ENCODE measurements at regions not wholly inside any gene's neighbourhood (a gene's known extent, or its start where the extent isn't known, plus 50 kb on each side); places are given as distances from the start of the nearest gene placed in this dataset.

DNA sequence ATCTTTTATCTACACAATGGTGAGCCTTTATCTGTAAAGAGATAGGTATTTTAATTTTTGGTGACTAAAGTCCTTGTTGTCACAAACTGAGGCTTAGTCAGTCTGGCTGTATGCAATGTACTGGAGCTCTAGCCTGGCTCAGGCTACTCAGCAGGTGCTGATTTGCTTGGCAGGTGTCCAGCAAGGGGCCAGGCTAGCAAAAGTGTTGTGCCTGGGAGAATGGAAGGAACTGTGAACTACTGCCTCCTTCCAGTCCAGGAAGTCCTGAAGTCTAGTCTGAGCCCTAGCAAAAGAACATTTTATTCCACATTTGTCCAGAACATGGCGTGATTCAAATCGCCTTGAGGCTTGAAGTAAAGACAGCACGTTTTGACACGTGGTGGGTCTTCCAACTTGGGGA is 260.5 kb downstream of the CCDC85A start:
- DNase-seq: peak; percentile 65
- WGBS (ENCODE audit: insufficient coverage): 69% methylated on average over 4 of the region's 4 CpGs
- H3K4me3 ChIP-seq (ENCODE audit: low read length): no peak overlapping the region
- no peaks in the 10 kb centered on the region for H3K27me3 ChIP-seq (ENCODE audit: control insufficient read depth, insufficient read depth, low read length)
- peak overlapping the region; percentile 18 for H3K27ac ChIP-seq (ENCODE audit: low read length)
- peaks cover 7% of the 10 kb centered on the region for H3K4me1 ChIP-seq (ENCODE audit: control insufficient read depth, insufficient read depth, low read length)
- no peaks in the 10 kb centered on the region for H3K9me3 ChIP-seq (replicated peaks; ENCODE audit: control insufficient read depth, low read depth, low read length)
- no peaks in the 10 kb centered on the region for H3K36me3 ChIP-seq (ENCODE audit: control insufficient read depth, insufficient read depth, low read length)

DNA sequence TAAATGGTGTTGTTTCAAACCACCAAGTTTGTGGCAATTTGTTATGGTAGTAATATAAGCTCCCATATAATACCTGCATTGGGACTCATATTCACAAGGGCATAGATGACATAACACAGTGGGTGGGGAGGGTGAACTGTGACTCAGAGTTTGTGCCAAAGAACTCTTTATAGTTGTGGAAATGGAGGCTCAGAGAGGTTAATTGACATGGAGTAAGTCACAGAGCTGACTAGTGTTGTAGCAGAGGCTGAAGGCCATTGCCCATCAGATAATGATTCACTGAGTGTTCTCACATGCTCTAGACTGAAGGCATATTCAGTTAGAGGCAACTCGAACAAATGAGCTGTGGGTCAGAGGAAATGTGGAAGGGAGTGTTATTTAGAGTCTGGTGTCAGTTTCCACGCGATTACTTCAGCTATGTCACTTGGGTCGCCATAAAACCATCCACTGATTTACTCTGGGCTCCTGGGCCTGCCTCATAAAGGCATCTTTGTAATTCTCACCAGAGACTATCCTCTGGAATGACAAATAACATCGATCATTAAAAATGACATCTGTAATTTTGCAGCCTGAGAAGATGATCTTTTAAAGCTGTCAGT is 264.7 kb downstream of the CCDC85A start:
- DNase-seq: no peak
- Histone ChIP-seq H3K36me3 (ENCODE audit: control insufficient read depth, insufficient read depth, low read length) (no peaks in the 10 kb centered on the region), H3K27ac (ENCODE audit: low read length) (no peak overlapping the region), H3K4me3 (ENCODE audit: low read length) (no peak overlapping the region), H3K4me1 (ENCODE audit: control insufficient read depth, insufficient read depth, low read length) (peaks cover 7% of the 10 kb centered on the region), H3K9me3 (replicated peaks; ENCODE audit: control insufficient read depth, low read depth, low read length) (no peaks in the 10 kb centered on the region), H3K27me3 (ENCODE audit: control insufficient read depth, insufficient read depth, low read length) (no peaks in the 10 kb centered on the region)
- WGBS (ENCODE audit: insufficient coverage): no CpG with 5 or more reads among the region's 5 CpGs

DNA sequence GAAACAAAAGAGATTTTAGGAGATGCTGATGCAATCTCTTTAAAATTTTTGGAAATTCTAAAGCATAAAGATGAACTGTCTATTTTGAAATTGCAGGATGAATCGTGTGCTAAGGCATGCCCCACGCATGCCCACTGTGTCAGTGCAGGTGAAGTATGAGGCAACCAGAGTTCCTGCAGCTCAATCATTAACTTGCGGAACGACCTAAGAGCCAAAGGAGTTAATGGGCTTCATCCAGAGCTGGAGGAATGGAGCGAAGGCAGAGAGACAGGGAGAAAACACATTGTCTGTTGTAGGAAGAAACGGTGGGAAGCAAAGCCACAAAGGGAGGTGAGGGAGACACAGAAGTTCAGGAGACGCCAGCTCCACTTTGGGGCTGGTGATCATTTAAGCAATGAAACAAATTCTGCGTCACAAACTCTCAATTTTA is 265.2 kb downstream of the CCDC85A start:
- Histone ChIP-seq H3K27ac (ENCODE audit: low read length) (no peak overlapping the region), H3K4me1 (ENCODE audit: control insufficient read depth, insufficient read depth, low read length) (peaks cover 7% of the 10 kb centered on the region), H3K4me3 (ENCODE audit: low read length) (no peak overlapping the region), H3K9me3 (replicated peaks; ENCODE audit: control insufficient read depth, low read depth, low read length) (no peaks in the 10 kb centered on the region), H3K36me3 (ENCODE audit: control insufficient read depth, insufficient read depth, low read length) (no peaks in the 10 kb centered on the region), H3K27me3 (ENCODE audit: control insufficient read depth, insufficient read depth, low read length) (no peaks in the 10 kb centered on the region)
- DNase-seq: no peak
- 34% methylated on average over 8 of the region's 8 CpGs for WGBS (ENCODE audit: insufficient coverage)

DNA sequence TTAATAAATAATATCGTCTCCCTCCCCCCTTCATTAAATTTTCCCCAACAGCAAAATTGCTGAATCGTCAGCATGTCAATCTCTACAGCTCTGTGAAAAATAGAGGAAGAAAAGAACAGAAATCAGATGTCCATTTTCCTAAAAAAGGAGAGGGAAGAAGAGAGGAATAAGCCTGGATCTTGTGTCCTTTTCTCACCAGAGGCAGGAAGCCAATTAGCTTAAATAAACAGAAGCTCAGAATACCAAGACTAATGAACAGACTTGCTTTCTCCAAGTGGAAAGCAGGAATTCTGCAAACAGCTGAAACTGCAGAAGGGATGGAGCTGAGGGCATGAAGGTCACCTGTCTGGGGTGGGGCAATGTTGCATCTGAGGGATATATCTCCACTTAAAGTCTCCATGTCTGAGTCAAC is 265.7 kb downstream of the CCDC85A start:
- H3K4me3 ChIP-seq (ENCODE audit: low read length): no peak overlapping the region
- no CpG with 5 or more reads among the region's 2 CpGs for WGBS (ENCODE audit: insufficient coverage)
- H3K27ac ChIP-seq (ENCODE audit: low read length): no peak overlapping the region

DNA sequence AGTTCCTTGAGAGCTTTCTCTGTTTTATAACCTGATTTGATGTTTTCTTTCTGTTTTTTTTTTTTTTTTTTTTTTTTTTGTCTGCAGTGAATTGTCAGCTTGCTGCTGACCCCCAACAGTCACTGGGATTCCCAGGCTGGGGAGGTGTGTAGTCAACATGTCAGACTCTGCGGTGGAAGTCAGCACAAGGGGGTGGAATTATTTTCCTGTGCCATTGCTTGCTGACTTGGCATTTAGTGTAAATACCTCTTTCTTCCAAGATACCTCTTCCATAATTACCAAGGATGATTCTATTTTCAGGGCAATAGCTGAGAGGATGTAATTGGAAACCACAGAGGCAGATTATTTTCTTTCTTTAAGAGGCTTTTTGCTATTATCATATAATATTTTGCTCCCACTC is 266.3 kb downstream of the CCDC85A start:
- Histone ChIP-seq H3K27ac (ENCODE audit: low read length) (no peak overlapping the region), H3K27me3 (ENCODE audit: control insufficient read depth, insufficient read depth, low read length) (no peaks in the 10 kb centered on the region), H3K4me3 (ENCODE audit: low read length) (no peak overlapping the region), H3K36me3 (ENCODE audit: control insufficient read depth, insufficient read depth, low read length) (no peaks in the 10 kb centered on the region), H3K9me3 (replicated peaks; ENCODE audit: control insufficient read depth, low read depth, low read length) (no peaks in the 10 kb centered on the region), H3K4me1 (ENCODE audit: control insufficient read depth, insufficient read depth, low read length) (peaks cover 3% of the 10 kb centered on the region)
- no CpG with 5 or more reads among the region's 1 CpG for WGBS (ENCODE audit: insufficient coverage)
- DNase-seq: no peak

More for the DNA sequence above, 265.7 kb downstream of the CCDC85A start:
- H3K9me3 ChIP-seq (replicated peaks; ENCODE audit: control insufficient read depth, low read depth, low read length): no peaks in the 10 kb centered on the region
- H3K4me1 ChIP-seq (ENCODE audit: control insufficient read depth, insufficient read depth, low read length): peaks cover 5% of the 10 kb centered on the region
- DNase-seq: no peak
- no peaks in the 10 kb centered on the region for H3K27me3 ChIP-seq (ENCODE audit: control insufficient read depth, insufficient read depth, low read length)
- no peaks in the 10 kb centered on the region for H3K36me3 ChIP-seq (ENCODE audit: control insufficient read depth, insufficient read depth, low read length)

DNA sequence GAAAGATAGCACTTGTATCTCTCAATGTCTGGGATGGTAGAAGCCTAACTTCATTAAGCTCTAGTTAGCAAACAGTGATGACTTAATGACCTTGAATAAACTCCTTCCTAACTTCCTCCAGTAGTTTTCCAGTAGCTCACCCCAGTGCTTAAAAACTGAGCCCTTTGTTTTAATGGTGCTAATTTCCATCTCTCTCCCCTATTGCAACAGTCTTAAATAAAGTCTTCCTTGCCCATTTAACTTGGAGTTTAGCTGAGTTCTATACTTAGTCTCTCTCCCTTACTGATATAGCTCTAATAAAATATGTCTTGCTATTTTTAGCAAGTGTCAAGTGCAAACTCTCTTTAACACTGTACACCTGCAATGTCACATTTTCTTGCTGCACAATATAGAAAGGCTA is 267.0 kb downstream of the CCDC85A start:
- H3K27me3 ChIP-seq (ENCODE audit: control insufficient read depth, insufficient read depth, low read length): no peaks in the 10 kb centered on the region
- peaks cover 3% of the 10 kb centered on the region for H3K4me1 ChIP-seq (ENCODE audit: control insufficient read depth, insufficient read depth, low read length)
- no peaks in the 10 kb centered on the region for H3K36me3 ChIP-seq (ENCODE audit: control insufficient read depth, insufficient read depth, low read length)
- no peak for DNase-seq
- no peaks in the 10 kb centered on the region for H3K9me3 ChIP-seq (replicated peaks; ENCODE audit: control insufficient read depth, low read depth, low read length)
- no peak overlapping the region for H3K4me3 ChIP-seq (ENCODE audit: low read length)
- no peak overlapping the region for H3K27ac ChIP-seq (ENCODE audit: low read length)

DNA sequence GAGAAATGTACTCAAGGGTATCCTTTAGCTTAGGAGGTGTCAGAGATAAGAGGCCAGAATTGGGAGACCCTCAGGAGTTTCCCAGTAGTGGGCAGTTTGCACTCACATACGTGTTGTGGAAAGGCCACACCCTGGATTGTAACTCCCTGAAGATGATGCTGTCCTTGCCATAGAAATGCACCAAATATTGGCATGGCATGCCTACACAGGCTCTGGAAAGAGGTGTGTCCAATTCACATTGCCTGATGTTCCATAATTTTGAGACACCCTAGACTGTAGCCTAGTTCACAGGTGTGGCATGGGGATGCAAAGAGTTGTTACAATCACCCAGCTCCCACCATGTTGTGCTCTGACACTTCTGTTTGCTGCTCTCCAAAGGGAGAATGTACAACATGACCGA is 271.9 kb downstream of the CCDC85A start:
- H3K36me3 ChIP-seq (ENCODE audit: control insufficient read depth, insufficient read depth, low read length): no peaks in the 10 kb centered on the region
- WGBS (ENCODE audit: insufficient coverage): no CpG with 5 or more reads among the region's 2 CpGs
- H3K9me3 ChIP-seq (replicated peaks; ENCODE audit: control insufficient read depth, low read depth, low read length): no peaks in the 10 kb centered on the region
- no peaks in the 10 kb centered on the region for H3K4me1 ChIP-seq (ENCODE audit: control insufficient read depth, insufficient read depth, low read length)
- no peak overlapping the region for H3K27ac ChIP-seq (ENCODE audit: low read length)
- H3K4me3 ChIP-seq (ENCODE audit: low read length): no peak overlapping the region
- no peak for DNase-seq
- H3K27me3 ChIP-seq (ENCODE audit: control insufficient read depth, insufficient read depth, low read length): no peaks in the 10 kb centered on the region

DNA sequence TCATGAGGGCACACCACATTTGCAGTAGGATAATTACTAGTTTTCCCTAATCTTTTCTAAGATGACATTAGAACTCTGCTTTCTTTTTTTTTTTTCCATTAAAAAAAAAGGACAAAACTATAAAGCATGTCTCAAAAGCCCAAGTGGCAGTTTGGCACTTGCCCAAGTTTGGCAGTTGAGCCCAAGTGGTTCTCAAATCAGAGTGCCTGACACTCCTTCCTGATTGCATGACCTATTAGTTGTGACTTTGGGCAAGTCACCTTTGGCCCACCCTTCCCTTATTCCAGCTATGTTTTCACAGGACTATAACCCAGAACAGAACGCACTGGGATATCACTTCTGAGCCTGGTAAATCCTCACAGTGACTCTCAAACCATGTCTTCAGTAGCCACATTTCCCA is 273.0 kb downstream of the CCDC85A start:
- no CpG with 5 or more reads among the region's 1 CpG for WGBS (ENCODE audit: insufficient coverage)
- no peaks in the 10 kb centered on the region for H3K36me3 ChIP-seq (ENCODE audit: control insufficient read depth, insufficient read depth, low read length)
- no peaks in the 10 kb centered on the region for H3K4me1 ChIP-seq (ENCODE audit: control insufficient read depth, insufficient read depth, low read length)
- no peak overlapping the region for H3K4me3 ChIP-seq (ENCODE audit: low read length)
- H3K9me3 ChIP-seq (replicated peaks; ENCODE audit: control insufficient read depth, low read depth, low read length): no peaks in the 10 kb centered on the region
- H3K27me3 ChIP-seq (ENCODE audit: control insufficient read depth, insufficient read depth, low read length): no peaks in the 10 kb centered on the region
- H3K27ac ChIP-seq (ENCODE audit: low read length): no peak overlapping the region
- DNase-seq: no peak

DNA sequence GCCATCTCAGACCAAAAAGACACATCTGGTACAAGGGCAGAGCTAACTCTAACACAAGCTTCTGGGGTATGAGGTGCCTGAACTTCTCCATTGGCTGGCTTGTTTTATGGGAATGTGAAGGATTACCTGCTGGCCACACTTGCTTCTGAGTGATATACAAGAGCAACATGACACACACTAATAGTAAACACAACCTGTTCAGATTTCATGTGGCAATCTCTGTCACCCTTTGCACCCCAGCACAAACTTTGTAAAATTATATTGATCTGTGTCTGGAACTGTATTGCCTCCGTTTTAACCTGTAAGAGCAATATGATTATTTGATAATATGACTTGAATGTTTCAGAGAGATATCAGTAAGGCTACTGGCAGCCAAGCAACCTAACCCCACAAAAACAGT is 276.7 kb downstream of the CCDC85A start:
- H3K9me3 ChIP-seq (replicated peaks; ENCODE audit: control insufficient read depth, low read depth, low read length): no peaks in the 10 kb centered on the region
- no peak overlapping the region for H3K4me3 ChIP-seq (ENCODE audit: low read length)
- no peak for DNase-seq
- H3K36me3 ChIP-seq (ENCODE audit: control insufficient read depth, insufficient read depth, low read length): no peaks in the 10 kb centered on the region
- H3K27ac ChIP-seq (ENCODE audit: low read length): no peak overlapping the region
- WGBS (ENCODE audit: insufficient coverage): no CpG with 5 or more reads among the region's 1 CpG
- H3K4me1 ChIP-seq (ENCODE audit: control insufficient read depth, insufficient read depth, low read length): no peaks in the 10 kb centered on the region
- H3K27me3 ChIP-seq (ENCODE audit: control insufficient read depth, insufficient read depth, low read length): no peaks in the 10 kb centered on the region

DNA sequence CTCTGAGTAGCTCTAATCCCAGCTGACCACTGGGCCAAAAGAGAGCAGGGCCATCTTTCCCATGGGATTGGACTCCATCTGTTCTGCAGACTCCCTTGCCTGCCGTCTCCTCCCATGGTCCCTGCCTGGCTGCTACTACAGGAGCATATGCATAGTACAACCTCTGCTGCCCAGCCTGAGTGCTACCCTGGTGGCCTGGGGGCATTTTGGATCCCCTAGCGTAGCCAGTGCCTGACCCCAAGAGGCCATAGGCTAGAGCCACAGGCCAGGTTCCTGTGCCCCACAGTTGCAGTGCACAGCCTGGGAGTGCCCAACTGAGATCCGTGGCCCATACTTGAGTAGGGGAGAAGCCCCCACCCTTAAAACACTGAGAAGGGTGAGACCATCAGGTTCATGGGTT is 280.3 kb downstream of the CCDC85A start:
- H3K4me3 ChIP-seq (ENCODE audit: low read length): no peak overlapping the region
- no peak for DNase-seq
- H3K9me3 ChIP-seq (replicated peaks; ENCODE audit: control insufficient read depth, low read depth, low read length): no peaks in the 10 kb centered on the region
- no peaks in the 10 kb centered on the region for H3K36me3 ChIP-seq (ENCODE audit: control insufficient read depth, insufficient read depth, low read length)
- WGBS (ENCODE audit: insufficient coverage): 81% methylated on average over 2 of the region's 3 CpGs
- H3K27me3 ChIP-seq (ENCODE audit: control insufficient read depth, insufficient read depth, low read length): no peaks in the 10 kb centered on the region
- no peak overlapping the region for H3K27ac ChIP-seq (ENCODE audit: low read length)
- H3K4me1 ChIP-seq (ENCODE audit: control insufficient read depth, insufficient read depth, low read length): no peaks in the 10 kb centered on the region

DNA sequence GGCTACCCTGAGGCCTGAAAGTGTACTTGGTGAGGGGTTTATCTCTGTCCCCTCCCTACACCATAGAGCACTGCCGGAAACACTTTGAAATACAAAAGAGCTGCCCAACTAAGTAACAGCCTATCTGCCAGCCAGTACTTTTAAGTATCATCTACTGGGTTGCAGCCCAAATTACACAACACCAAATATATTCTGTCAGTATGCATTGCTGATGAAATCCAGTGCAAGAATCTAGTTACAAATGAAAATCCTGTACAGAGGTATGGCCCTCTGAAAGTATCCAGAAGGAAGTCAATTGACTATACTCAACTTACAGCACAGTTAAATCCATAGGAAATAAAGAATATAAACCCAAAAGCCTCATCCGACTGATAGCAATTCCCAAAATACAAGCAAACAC is 280.8 kb downstream of the CCDC85A start:
- no peak overlapping the region for H3K27ac ChIP-seq (ENCODE audit: low read length)
- H3K27me3 ChIP-seq (ENCODE audit: control insufficient read depth, insufficient read depth, low read length): no peaks in the 10 kb centered on the region
- H3K36me3 ChIP-seq (ENCODE audit: control insufficient read depth, insufficient read depth, low read length): no peaks in the 10 kb centered on the region
- WGBS (ENCODE audit: insufficient coverage): no CpG with 5 or more reads among the region's 2 CpGs
- no peak overlapping the region for H3K4me3 ChIP-seq (ENCODE audit: low read length)
- DNase-seq: no peak
- H3K9me3 ChIP-seq (replicated peaks; ENCODE audit: control insufficient read depth, low read depth, low read length): no peaks in the 10 kb centered on the region
- H3K4me1 ChIP-seq (ENCODE audit: control insufficient read depth, insufficient read depth, low read length): no peaks in the 10 kb centered on the region

All from muscle of leg (tissue), 3 donors.